ENCODE measurements at regions not wholly inside any gene's neighbourhood (a gene's known extent, or its start where the extent isn't known, plus 50 kb on each side); places are given as distances from the start of the nearest gene placed in this dataset.

DNA sequence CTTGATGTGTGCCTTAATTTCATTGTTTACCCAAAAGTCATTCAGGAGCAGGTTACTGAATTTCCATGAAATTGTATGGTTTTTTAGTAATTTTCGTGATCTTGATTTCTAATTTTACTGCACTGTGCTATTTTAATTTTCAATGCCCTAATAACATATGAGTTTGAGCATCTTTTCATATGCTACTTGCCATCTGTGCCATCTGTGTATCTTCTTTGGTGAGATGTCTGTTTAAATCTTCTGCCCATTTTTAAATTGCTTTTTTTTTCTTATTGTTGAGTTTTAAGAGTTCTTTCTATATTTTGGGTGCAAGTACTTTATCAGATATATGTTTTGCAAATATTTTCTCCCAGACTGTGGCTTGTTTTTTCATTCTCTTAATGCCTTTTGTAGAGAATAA lies 165.9 kb downstream of the ST6GAL2 start:
- no peak for DNase-seq

GRCh38 chr2:106724301-106724794 lies 161.6 kb downstream of the ST6GAL2 start:
- no peak for DNase-seq

DNA sequence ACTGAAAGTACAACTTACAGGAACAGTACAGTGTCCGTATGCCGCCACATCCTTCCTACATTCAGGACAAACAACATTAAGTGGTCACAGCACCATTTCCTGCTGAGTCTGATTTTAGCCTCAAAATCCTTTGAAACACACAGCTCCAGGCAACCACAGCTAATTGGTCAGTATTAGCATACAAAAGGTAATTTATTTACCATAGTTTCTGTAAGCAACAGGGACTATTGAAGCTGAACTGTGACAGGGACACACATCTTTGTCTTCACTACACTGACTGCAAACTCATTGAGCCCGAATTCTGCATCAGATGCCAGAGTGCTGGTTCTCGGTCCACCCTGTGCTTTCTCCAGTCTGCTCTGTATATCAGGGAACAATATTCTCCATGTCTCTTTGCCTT lies 151.8 kb downstream of the ST6GAL2 start:
- no peak for DNase-seq

- DNase-seq: no peak
Observed at GRCh38 chr2:106735807-106736206, 150.2 kb downstream of the ST6GAL2 start.

DNA sequence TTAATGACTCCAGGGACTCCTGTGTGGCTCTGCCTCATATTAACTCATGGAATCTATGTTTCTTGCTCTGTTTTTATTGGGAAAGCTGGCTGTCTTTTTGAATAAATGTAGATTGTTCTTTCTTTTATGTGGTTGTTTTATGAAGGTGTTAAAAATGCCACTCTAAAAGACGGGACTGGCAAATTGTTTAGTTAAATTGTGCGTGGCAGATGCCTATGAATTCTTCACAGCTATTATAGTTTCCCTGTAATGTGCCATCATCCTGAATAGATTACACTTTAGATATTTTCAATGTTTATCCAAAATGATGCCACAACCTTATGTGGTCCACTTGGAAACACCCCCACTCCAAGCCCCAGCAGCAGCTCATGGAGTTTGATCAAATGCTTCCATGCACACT lies 149.7 kb downstream of the ST6GAL2 start:
- DNase-seq: no peak

DNA sequence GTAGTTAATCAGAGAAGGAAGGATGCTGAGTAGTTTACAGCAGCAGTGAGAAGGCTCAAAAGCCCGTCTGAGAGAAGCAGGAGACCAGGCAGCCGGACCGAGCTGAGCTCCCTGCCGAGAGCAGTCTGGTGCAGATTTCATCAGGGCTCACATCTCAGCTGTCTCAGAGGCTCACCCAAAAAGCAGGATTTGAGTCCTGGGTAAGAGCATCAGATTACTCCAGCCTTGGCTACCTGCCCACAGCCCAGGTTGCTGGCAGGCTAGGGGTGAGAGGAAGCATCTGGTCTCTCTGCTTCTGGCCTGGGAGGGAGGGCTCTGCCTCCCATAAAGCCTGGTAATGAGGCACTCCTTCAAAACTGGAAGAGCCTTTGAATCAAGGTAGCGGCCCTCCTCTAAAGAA lies 140.5 kb downstream of the ST6GAL2 start:
- peak; percentile 92 for DNase-seq

DNA sequence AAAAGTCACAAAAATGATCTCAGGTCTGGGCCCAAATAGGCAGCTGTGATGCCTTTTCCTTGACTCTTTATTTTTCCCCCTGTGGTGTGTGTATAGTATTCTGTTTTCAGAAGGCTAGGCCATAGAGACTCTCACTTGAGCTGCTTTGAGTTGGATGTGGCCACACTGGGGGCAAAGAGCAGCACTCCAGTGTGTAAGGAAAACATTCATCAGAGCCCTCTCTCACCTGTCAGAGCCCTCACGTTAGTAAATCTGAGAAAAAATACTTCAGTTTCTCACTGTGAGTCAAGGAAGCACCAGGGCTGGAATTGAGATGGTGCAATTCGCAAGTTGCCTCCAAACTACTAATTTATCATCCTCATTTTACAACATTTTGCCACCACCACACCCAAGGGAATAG lies 136.1 kb downstream of the ST6GAL2 start:
- DNase-seq: no peak
